Right lobe of liver (tissue), 4 donors: ENCODE measurements at regions not wholly inside any gene's neighbourhood (a gene's known extent, or its start where the extent isn't known, plus 50 kb on each side); places are given as distances from the start of the nearest gene placed in this dataset.
"Not testable (repeated sequence)": the region's sequence is repeated elsewhere in the genome, so short reads cannot be mapped to it uniquely, and the experiment has no call there.

ENCODE experiments used
- POLR2A ChIP-seq: fragments of 450-650 bp; IDR thresholded peaks from one replicate; pipeline ENCODE4 v1.6.1; 2017; ENCODE audit warnings: antibody characterized with exemption, mild to moderate bottlenecking
- TF ChIP-seq, protein P1 (sequence below), 4 donors: fragments of 200-600 bp in 3 of 4; fragments of 450-650 bp in 1 of 4; IDR thresholded peaks; one replicate each; pipeline versions ENCODE4 v1.5.1 to v1.8.0; 2016 to 2022; ENCODE audit warnings: antibody characterized with exemption in 4 of 4, mild to moderate bottlenecking in 2 of 4
- donor health status: DM: no; HTN: no; CAD: no.
- donor health status: DM: no; HTN: no; CAD: no.
- donor health status: DM: no; HTN: yes; CAD: no.

DNA sequence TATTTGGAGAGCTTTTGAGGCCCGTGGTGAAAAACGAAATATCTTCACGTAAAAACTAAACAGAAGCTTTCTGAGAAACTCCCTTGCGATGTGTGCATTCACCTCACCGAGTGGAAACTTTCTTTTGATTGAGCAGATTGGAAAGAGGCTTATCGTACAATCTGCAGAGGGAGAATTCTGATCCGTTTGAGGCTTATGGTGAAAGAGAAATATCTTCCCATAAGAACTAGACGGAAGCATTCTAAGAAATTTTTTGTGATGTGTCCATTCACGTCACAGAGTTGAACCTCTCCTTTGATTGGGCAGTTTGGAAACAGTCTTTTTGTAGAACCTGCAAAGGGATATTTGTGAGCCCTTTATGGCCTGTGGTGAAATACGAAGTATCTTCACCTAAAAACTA is 3040.3 kb downstream of the TUBA3C start:
- TF ChIP-seq, protein P1, sequence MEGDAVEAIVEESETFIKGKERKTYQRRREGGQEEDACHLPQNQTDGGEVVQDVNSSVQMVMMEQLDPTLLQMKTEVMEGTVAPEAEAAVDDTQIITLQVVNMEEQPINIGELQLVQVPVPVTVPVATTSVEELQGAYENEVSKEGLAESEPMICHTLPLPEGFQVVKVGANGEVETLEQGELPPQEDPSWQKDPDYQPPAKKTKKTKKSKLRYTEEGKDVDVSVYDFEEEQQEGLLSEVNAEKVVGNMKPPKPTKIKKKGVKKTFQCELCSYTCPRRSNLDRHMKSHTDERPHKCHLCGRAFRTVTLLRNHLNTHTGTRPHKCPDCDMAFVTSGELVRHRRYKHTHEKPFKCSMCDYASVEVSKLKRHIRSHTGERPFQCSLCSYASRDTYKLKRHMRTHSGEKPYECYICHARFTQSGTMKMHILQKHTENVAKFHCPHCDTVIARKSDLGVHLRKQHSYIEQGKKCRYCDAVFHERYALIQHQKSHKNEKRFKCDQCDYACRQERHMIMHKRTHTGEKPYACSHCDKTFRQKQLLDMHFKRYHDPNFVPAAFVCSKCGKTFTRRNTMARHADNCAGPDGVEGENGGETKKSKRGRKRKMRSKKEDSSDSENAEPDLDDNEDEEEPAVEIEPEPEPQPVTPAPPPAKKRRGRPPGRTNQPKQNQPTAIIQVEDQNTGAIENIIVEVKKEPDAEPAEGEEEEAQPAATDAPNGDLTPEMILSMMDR (IDR thresholded peaks at IDR 0.05): not testable (repeated sequence)
- not testable (repeated sequence) for TF ChIP-seq POLR2A
